NOMO-1 treated with dmso at 0.1 percent for 144 hours (cell line): ENCODE measurements at regions not wholly inside any gene's neighbourhood (a gene's known extent, or its start where the extent isn't known, plus 50 kb on each side); places are given as distances from the start of the nearest gene placed in this dataset.

Experiments
- DNase-seq: peaks from one replicate; lab custom pipeline; 2025; ENCODE audit not compliant: unreplicated experiment; lab: John Stamatoyannopoulos, UW

DNA sequence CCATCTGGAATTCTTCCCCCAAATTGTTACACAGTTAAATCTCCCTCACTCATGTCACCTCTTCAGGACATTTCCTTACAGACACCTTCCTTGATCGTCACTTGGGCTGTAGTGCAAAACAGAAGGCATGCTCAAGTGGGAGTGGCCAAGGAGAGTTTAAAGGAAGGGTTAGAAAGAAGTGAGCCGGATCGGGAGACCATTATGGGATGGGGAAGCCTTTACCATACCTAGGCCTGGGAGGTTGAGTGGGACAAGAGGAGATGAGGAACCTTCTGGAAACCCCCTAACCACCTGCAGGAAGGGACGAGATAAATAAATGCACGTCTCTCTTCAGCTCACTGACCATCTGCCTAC, 102.7 kb downstream of the UCHL1 start:
- DNase-seq, result no peak

DNA sequence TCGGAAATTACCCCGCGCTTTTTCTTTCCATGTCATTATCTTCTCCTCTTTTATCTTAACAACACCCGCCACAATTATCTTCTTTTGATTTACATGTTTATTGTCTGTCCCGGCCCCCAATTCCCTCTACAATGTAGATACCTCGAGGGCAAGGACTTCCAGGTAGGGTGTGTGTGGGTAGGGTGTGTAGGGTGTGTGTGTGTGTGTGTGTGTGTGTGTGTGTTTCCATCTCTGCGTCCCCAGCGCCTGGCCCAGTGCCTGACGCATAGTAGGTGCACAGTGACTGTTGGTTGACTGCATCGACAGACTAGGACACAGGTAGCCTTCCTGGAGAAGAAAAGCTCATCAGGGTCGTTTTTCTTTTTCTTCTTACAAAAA, 103.1 kb downstream of the UCHL1 start:
- no peak for DNase-seq

DNA sequence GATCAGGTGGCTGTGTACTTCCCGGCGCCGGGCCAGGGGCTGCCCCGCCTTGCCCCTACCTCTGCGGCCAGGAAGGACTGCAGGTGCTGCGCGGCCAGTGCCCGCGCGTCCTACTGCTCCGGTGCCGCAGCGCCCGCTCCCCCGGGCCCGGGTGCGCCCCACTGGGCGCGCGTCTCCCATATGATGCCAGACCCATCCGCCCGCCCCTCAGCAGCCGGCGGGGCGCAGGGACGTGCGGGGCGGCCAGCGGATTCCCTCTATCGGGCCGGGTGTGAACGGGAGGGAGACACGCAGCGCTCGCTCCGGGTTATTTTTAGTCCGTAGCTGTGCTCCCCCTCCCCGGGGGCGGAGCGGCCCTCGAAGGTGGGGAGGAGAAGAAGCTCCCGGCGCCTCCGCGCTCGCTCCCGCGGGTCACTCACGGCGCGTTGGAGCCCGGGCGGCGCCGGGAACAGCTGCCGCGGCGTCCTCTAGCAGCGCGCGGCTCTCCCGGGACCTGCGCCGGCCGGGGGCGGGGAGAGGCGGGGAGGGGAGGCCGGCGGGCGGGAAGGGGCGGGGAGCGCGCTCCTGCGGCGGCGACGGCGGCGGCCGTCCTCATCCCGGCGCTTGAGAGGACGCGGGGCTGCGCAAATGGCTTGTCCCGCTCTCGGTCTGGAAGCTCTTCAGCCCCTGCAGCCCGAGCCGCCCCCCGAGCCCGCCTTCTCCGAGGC, 103.6 kb downstream of the UCHL1 start:
- DNase-seq, result peak; percentile 0

DNA sequence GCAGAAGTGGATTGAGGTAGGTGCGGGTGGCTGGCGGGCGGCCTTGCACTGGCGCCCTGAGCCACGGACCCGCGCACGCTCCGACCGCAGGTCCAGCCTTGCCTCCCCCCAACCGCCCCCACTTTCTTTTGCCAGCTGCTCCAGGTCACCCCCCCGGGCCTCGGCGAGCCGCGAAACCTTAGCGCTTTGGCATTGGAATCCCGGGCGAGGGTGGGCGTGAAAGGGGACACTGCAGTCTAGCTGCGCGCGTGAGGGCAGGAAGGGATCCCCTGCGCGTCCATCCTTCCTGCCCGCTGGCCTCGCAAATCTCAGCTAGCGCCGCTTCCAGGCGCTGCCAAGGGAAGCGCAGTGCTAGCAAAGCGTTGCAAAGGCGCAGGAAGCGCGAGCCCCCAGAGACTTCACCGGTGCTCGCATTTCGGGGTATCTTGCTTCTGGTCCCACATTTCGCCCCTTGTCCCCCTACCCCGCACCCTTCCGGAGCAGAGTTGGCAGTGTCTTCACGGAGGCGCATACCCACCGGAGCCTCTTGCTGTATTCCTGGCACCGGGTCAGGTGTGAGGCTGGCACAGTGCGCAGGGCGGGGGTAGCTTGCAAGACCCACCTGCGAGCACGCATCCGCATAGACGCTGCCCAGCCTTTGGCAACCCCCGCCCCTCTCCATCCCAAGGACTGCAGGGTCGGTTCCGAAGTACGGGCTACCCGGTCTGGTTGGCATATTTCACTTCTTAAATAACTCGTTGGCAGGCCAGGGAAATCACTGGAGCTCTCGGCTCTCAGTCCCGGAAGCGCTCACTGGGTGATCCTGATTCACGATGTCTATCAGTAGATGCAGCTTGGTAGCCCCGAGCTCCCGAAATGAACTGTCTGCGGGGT, 104.4 kb downstream of the UCHL1 start:
- DNase-seq, result no peak

DNA sequence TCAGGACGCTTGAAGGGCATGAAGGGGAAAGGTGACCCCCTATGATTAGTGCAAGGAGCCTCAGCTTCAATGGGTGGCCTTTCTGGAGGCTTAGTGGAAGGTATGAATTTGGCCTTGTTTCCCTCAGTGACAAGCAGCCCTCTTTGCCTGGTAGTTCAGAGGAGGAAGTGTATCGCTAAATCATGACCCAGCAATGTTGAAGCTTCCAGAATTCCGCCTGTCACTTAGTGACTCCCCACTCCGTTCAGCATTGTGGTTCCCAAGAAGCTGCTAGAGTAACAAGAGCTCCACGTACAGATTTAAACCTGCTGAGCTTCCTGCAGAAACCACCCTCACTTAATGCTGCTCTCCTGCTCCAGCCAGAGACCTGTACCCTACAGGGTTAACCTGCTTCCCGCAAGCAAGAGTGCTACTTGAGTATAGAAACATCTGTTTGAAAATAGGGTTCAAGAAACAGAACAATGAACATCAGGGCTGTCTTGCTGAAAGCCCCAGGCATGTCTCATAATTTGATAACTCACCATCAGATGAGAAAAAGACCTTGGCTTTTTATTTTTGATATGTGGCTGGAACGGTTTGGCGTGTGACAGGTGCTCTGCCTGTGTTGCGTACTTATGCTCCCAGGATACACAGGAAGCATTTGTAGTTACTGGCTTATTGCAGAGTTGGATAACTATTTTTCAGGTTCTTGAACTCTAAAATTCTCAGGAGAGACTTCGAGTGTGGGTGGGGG, 105.2 kb downstream of the UCHL1 start:
- DNase-seq, result no peak

DNA sequence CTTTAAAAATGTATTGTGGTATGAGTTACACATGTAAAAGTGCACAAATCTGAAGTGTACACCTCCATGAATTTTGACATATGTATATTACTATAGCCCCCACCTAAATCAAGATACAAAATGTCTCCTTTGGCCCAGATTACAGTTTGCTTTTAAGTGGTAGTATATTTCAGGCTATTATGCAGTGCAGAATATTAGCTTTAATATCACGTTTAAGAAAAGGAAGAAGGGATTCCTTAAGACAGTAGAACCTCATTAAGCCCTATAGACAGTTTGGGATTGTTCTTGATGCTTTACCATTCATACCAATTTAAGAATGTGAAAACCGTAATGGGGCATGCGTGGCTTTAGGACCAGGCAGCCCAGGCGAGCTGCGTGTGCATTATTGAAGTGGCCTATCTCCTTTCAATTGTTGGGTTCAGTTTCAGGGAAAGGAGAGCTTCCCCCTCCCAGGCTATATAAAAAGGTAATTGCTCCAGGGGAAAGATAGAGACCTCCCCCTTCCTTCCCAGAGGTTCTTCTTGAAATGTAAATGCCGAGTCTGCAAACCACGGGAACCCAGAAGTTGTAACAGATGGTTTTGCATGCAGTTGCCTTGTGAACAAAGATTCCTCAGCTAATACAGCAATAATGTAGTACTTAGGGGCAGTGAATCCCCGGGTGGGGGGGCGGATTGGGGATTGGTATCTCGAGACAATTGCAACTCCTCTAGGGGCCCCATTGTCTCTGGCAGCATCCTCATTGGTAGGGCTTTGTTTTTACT, 106.1 kb downstream of the UCHL1 start:
- DNase-seq, result no peak

DNA sequence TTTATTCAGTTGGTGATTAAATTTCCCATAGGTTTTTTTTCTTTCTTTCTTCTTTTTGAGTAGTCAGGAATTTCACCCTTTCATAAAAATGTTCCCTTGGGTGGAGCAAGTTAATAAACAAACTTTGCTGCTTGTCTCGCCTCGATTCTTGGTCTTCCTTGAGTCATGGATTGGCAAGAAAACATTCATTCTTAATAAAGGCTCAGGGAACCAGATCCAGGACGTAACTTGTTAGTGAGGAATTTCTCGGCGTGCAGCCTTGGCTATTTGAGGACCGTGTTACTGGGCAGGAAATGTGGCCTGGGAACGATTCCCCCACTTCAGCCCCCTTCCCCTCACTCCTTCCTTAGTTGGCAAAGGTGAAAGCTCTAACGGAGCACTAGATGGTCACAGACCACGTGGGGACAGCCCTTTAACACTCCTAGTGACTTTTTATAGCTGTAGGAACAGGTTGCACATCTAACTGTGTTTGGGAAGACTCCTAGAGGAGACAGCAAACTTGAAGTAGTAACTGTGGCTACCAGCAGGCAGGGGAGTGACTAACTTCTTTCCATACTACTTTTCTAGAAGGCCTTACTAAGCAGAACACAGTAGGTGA, 106.8 kb downstream of the UCHL1 start:
- no peak for DNase-seq

DNA sequence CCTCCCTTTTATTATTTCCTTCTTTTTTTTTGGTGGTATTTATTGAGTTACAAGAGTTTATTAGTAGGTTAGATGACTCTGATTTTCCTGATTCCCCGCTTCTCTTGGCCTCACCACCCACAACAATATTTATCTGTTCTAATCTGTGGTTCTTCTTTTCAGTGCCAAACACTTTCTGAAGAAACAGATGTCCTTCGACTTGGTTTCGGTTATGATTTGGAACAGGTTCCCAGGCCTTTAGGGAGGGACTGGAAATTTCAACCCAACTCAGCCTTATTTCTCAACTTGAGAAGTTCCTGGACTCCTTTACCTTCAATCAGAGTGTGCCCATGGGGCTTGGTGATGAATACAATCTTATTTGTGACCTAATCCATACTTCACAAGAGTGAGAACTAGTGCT, 108.1 kb downstream of the UCHL1 start:
- DNase-seq, result no peak

DNA sequence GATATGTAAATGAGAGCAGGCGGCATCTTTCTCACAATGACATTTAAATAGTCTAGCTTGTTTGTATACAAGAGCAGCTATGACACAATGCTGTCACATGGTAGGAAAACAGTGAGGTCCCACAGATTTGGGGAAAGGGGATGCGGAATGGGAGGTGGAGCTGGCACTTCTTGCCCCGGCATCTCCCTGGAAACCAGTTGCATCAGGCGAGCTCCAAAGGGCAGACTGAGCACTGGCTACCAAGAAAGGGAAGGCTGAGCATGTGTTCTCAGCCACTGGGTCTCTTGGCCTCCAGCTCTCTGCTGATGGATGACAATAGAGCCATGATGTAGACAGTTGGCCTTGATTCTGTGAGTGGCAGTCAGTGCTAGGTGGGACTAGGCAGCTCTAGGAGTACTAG, 109.0 kb downstream of the UCHL1 start:
- DNase-seq, result no peak

DNA sequence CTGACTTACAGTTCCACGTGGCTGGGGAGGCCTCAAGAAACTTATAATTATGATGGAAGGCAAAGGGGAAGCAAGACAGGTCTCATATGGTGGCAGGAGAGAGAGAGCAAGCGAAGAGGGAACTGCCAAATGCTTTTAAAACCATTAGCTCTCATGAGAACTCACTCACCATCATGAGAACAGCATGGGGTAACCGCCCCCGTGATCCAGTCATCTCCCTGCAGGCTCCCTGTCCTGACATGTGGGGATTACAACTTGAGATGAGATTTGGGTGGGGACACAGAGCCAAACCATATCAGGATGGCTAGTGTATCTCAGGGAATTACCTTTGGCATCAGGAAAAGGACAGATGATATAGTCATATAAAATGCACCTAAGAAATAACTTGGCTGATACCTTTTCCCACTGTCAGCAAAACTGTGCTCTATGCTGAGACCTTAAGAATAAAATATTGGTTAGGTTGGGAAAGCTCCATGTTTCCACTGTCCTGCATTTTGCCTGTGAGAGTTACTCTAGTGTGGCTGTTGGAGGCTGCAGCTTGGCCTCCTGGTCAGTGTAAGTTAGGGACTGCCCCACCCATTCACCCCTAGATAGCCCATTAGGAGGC, 110.3 kb downstream of the UCHL1 start:
- no peak for DNase-seq

DNA sequence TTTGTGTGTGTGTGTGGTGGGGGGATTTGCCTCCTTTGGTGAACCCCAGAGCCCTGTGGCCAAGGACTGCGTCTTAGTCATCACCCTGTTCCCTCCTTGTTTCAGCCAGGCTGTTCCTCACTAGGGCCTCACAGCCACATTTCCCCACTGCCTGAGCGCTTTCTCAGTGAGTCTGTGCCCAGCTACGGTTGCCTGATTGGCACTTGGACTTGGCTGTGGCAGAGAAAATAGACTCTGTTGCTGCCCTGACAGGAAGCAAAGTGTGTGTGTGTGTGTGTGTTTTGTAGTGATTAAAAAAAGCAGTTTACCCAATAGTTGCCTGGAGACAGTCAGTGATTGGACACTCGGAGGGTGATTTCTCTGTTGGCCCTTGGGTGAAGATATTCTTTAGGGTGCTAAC, 113.0 kb downstream of the UCHL1 start:
- DNase-seq, result no peak

DNA sequence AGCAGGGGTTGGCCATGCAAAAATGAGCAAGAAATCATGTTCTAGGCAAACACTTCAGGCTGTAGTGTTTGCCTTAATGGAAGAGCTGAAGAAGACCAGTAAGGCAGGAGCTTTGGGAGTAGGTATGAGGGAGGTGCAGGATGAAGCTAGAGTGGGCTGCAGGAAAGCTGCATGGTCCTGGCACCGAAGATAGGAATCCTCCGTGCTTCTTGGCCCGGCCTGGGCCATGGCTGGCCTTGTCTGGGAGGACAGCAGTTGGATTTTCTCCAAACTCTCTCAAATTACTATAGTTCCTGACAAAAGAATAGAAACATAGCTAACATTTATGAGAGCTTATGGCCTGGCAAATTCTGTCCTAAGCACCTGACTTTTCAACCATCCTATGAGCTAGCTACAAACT, 116.5 kb downstream of the UCHL1 start:
- DNase-seq, result no peak

DNA sequence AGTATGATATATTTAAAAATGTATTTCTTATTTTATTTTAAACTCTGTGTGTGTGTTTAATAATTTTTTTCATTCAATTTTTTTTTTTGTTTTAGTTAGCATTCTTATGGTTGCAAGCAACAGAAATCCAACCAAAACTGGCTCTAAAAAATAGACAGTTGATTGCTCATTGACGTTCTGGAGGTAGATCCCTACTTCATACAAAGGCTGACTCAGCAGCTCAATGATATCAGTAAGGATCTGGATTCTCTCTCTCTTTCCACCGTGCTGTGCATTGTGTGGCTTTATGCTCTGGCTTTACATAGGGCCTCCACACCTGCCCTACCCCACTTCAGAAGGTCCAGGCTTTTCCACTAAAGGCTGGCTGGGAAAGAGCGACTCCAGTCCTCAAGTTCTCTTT, 117.8 kb downstream of the UCHL1 start:
- no peak for DNase-seq

DNA sequence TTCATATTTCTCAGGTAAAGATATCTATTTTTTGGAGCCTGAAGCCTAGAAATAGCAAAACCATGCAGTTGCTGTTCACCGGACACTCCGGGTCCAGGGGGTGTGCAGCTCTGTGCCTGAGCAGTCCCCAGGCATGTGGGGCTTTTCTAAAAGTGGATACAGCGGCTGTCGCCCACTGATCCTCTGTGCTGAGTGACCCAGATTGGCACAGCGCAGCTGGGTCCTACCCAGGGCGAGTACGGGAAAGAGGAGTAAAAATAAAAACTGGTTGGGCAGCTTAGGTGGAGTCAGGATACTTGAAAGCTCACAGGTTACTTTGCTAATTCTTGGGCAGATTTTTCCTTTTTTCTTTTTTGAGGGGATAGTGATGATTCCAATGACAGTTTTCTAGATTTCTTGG, 118.8 kb downstream of the UCHL1 start:
- DNase-seq, result no peak

DNA sequence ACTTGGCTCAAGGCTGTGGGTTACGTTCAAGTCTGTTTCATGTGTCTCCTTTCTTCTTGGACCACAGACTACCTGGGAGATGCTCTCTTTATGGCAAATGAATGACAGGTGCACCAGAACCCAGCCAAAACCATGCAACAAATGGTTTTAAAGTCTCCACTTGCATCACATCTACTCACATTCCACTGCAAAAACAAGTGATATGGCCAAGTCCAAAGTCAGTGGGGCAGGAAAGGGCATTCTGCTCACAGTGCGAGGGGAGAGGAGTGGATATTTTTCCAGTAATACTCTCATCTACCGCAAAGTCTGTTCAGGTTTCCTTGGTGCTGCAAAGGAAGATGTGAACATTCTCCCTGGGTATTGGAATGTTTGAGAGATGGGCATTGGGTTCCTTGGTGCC, 120.5 kb downstream of the UCHL1 start:
- DNase-seq, result no peak

DNA sequence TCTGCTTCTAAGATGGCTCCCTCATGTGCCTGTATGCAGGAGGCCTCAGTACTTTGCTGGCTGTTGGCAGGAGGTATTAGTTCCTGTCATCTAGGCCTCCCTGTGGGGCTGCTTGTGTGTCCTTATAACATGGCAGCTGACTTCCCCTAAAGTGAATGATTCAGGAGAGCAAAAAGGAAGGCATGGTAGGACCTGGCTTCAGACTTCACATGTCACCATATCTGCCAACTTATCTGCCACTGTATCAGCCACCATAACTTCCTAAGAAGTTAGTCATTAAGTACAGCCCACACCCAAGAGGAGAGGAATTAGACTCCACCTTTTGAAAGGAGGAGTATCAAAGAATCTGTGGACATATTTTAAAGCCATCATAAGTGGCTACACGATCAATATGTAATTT, 122.5 kb downstream of the UCHL1 start:
- DNase-seq, result no peak

DNA sequence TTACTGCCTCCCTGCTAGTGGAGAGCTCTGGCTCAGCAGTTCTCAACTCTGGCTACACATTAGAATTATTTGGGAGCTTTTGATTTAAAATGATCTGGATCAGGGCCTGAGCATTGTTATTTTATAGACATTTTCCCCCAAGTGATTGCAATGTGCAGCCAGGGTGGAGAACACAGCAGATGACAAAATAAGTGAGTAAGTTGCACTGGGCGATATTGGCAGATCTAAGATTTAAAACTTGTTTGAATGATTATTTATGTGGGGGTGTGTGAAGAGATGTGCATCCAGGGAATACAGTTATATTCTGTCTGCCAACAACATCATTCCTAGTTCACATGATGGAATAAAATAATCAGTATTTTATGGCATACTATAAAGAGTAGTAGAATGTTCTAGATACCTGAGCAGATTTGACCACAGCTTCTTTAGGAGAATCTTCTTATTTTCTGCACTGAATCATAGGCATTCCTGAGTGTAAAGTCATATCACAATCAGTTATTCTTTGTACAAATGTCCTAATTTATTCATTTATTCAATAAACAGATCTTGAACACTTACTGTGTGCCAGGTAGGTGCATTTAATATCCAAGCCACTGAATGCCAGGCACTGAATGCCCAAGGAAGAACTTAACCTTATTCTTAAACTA, 123.9 kb downstream of the UCHL1 start:
- no peak for DNase-seq

DNA sequence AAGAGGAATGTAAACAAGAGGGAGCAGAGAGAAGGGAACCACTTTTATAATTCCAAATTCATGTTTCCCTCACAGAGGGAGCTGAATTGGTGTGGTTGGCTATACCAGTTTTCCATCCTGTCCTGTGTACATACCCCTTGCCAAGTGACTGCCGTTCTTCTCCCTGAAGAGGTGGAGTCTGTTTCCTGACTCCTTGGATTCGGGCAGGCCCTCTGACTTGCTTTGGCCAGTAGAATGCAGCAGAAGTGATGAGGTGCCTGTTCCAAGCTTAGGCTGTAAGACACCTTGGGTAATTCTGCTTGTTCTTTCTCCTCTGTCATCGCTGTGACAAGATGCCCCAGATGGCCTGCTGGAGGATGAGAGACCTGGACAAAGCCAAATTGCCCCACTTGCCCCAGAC, 124.7 kb downstream of the UCHL1 start:
- no peak for DNase-seq

DNA sequence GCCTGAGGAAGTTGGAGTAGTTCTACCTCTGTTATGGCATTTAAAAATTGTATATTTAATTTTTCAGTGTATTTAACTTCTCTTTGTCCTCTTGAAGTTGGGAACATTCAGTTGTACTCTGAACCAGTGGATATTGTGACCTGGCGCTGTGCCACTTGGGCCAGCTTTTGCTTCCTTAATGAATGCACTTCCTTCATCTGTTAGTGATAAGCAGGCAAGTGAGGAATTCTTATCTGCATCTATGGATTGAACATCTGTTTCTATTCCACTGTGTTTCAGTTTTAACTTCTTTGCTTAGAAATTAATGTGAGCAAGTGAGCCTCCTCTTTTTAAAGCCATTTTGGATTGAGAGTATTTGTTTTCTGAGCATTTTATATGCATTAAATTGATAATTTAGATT, 128.3 kb downstream of the UCHL1 start:
- DNase-seq, result no peak

DNA sequence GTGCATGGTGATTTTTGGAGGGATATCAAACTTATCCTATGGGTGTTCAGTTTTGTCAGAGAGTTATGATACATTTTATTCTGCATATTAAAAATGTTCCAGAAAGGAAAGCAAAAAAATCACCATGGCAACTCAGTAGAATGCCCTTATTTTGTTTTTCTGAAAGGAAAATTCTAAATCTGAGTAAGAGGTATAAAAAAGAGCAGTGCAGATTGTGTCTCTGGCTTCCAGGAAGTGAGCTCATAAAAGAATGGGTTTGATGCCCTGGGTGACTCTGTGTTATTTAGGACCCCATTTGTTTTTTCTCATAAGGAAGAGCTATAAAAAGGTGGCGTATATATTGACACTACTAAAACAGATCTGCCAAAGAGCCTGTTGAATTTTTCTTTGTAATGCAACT, 128.8 kb downstream of the UCHL1 start:
- no peak for DNase-seq
